Fibroblast of mammary gland (primary cell): ENCODE measurements at regions not wholly inside any gene's neighbourhood (a gene's known extent, or its start where the extent isn't known, plus 50 kb on each side); places are given as distances from the start of the nearest gene placed in this dataset.

ENCODE experiments used
- DNase-seq: peaks from one replicate; pipeline ENCODE4 v3.0.0-alpha.2; 2010; ENCODE audit warnings: low read depth
- H3K4me3 ChIP-seq: 2 replicates; pipeline ENCODE4 v1.5.1; 2011; ENCODE audit warnings: low read depth, mild to moderate bottlenecking, low read length, moderate library complexity; ENCODE audit not compliant: control insufficient read depth
- CTCF ChIP-seq: conservative IDR thresholded peaks from 2 replicates; pipeline ENCODE4 v1.5.1; 2011; ENCODE audit warnings: low read depth, low read length, inconsistent platforms; ENCODE audit not compliant: control insufficient read depth, insufficient read depth

- no peak for TF ChIP-seq CTCF
- no peak overlapping the region for H3K4me3 ChIP-seq
- no peak for DNase-seq
Observed at GRCh38 chr16:5928476-5929065, 831.0 kb upstream of the EEF2KMT start.

- no peak overlapping the region for H3K4me3 ChIP-seq
- no peak for TF ChIP-seq CTCF
- no peak for DNase-seq
Observed at GRCh38 chr16:5925850-5926249, 828.3 kb upstream of the EEF2KMT start.

GRCh38 chr16:5922686-5923085 lies 825.1 kb upstream of the EEF2KMT start:
- no peak overlapping the region for H3K4me3 ChIP-seq
- TF ChIP-seq CTCF = no peak
- no peak for DNase-seq

GRCh38 chr16:5918567-5919130 lies 821.1 kb upstream of the EEF2KMT start:
- no peak overlapping the region for H3K4me3 ChIP-seq
- no peak for DNase-seq
- TF ChIP-seq CTCF = no peak

GRCh38 chr16:5917436-5918195 lies 820.0 kb upstream of the EEF2KMT start:
- no peak overlapping the region for H3K4me3 ChIP-seq
- DNase-seq = no peak
- no peak for TF ChIP-seq CTCF

- no peak for TF ChIP-seq CTCF
- no peak for DNase-seq
- no peak overlapping the region for H3K4me3 ChIP-seq
Observed at GRCh38 chr16:5916711-5917191, 819.2 kb upstream of the EEF2KMT start.
